CD14-positive monocyte (primary cell): ENCODE measurements at regions not wholly inside any gene's neighbourhood (a gene's known extent, or its start where the extent isn't known, plus 50 kb on each side); places are given as distances from the start of the nearest gene placed in this dataset.

Experiments
- DNase-seq, 3 donors: peaks; one replicate each; pipeline ENCODE4 v3.0.0-alpha.2; 2011 to 2022
- H2AFZ ChIP-seq: 2 replicates; pipeline ENCODE4 v1.6.0; 2012; ENCODE audit warnings: mild to moderate bottlenecking, low read depth, low read length, inconsistent platforms; ENCODE audit not compliant: insufficient read depth, poor library complexity, severe bottlenecking
- H3K27ac ChIP-seq, 2 donors: 1 replicate in 1 of 2; 2 replicates in 1 of 2; pipeline ENCODE4 v1.5.1; 2012 to 2013; ENCODE audit warnings: low read length in 2 of 2, control low read depth in 1 of 2, inconsistent platforms in 1 of 2, low read depth in 1 of 2, mild to moderate bottlenecking in 1 of 2
- H3K27me3 ChIP-seq, 2 donors: one replicate each; pipeline versions ENCODE4 v1.6.0 to v1.6.1; 2011 to 2013; ENCODE audit warnings: low read length in 2 of 2; ENCODE audit not compliant: control insufficient read depth in 2 of 2, insufficient read depth in 2 of 2
- H3K36me3 ChIP-seq, 2 donors: replicated peaks in 1 of 2; 1 replicate in 1 of 2; 2 replicates in 1 of 2; pipeline versions ENCODE4 v1.5.1 to v1.6.1; 2012 to 2013; ENCODE audit warnings: low read length in 2 of 2, control low read depth in 1 of 2, inconsistent platforms in 1 of 2, mild to moderate bottlenecking in 1 of 2; ENCODE audit not compliant: insufficient read depth in 2 of 2, control insufficient read depth in 1 of 2
- H3K4me1 ChIP-seq, 2 donors: 1 replicate in 1 of 2; 2 replicates in 1 of 2; pipeline versions ENCODE4 v1.5.1 to v1.6.1; 2012 to 2013; ENCODE audit warnings: low read length in 2 of 2, control low read depth in 1 of 2, inconsistent platforms in 1 of 2, mild to moderate bottlenecking in 1 of 2, moderate library complexity in 1 of 2; ENCODE audit not compliant: insufficient read depth in 2 of 2, control insufficient read depth in 1 of 2
- H3K4me2 ChIP-seq: replicated peaks from 2 replicates; pipeline ENCODE3; 2012; ENCODE audit warnings: low read length, moderate library complexity, mild to moderate bottlenecking; ENCODE audit not compliant: poor library complexity, severe bottlenecking; ENCODE audit errors: extremely low read depth
- H3K4me3 ChIP-seq, 3 experiments: fragments of 200-600 bp in 1 of 3; sonication (generic) in 1 of 3; replicated peaks in 1 of 3; 1 replicate in 2 of 3; 2 replicates in 1 of 3; pipeline ENCODE4 v1.5.1; 2011 to 2013; ENCODE audit warnings: low read length in 3 of 3, mild to moderate bottlenecking in 3 of 3, control low read depth in 2 of 3, low read depth in 2 of 3, inconsistent platforms in 1 of 3, moderate library complexity in 1 of 3
- H3K79me2 ChIP-seq: 2 replicates; pipeline ENCODE4 v1.6.0; 2012; ENCODE audit warnings: mild to moderate bottlenecking, control low read depth, inconsistent platforms, low read length, moderate library complexity; ENCODE audit not compliant: insufficient read depth
- H3K9ac ChIP-seq: 2 replicates; pipeline ENCODE4 v1.6.0; 2017; ENCODE audit warnings: low read length, mild to moderate bottlenecking; ENCODE audit not compliant: insufficient read depth, poor library complexity, severe bottlenecking
- H3K9me3 ChIP-seq, 2 donors: replicated peaks in 1 of 2; 1 replicate in 1 of 2; 2 replicates in 1 of 2; pipeline versions ENCODE4 v1.5.1 to v1.6.1; 2012 to 2013; ENCODE audit warnings: low read length in 2 of 2, control low read depth in 1 of 2; ENCODE audit not compliant: control insufficient read depth in 1 of 2, insufficient read depth in 1 of 2
- H4K20me1 ChIP-seq: 2 replicates; pipeline ENCODE4 v1.6.0; 2012; ENCODE audit warnings: mild to moderate bottlenecking, low read length, control low read depth, moderate library complexity; ENCODE audit not compliant: insufficient read depth
- H3K27ac Mint-ChIP-seq, 7 donors: one replicate each; pipeline ENCODE4 v1.8.0; 2020; ENCODE audit warnings: mild to moderate bottlenecking in 7 of 7, mixed read lengths in 7 of 7, moderate library complexity in 6 of 7, inconsistent platforms in 2 of 7
- H3K27me3 Mint-ChIP-seq, 3 donors: one replicate each; pipeline ENCODE4 v1.8.0; 2021 to 2022; ENCODE audit warnings: low read depth in 3 of 3, mild to moderate bottlenecking in 3 of 3, mixed read lengths in 3 of 3, moderate library complexity in 3 of 3, inconsistent platforms in 1 of 3
- H3K36me3 Mint-ChIP-seq, 2 donors: one replicate each; pipeline ENCODE4 v1.8.0; 2020; ENCODE audit warnings: mixed read lengths in 2 of 2, inconsistent platforms in 1 of 2, mild to moderate bottlenecking in 1 of 2
- H3K4me1 Mint-ChIP-seq: one replicate; pipeline ENCODE4 v1.8.0; 2020; ENCODE audit warnings: mild to moderate bottlenecking, mixed read lengths
- H3K4me3 Mint-ChIP-seq, 2 donors: one replicate each; pipeline ENCODE4 v1.8.0; 2020; ENCODE audit warnings: mild to moderate bottlenecking in 2 of 2, mixed read lengths in 2 of 2, moderate library complexity in 1 of 2
- H3K9me3 Mint-ChIP-seq, 7 donors: one replicate each; pipeline ENCODE4 v1.8.0; 2020 to 2022; ENCODE audit warnings: mixed read lengths in 7 of 7, mild to moderate bottlenecking in 6 of 7, moderate library complexity in 6 of 7, inconsistent platforms in 2 of 7
- WGBS: methylation state at CpG from one replicate; pipeline ENCODE4 v1.1.5; 2013; ENCODE audit warnings: missing lambda C conversion rate; ENCODE audit not compliant: insufficient coverage; 5-methylcytosine and 5-hydroxymethylcytosine counted together
- intact Hi-C, 2 donors: fragments of 100-400 bp; cut with micrococcal nuclease; formaldehyde crosslinking; loops; one replicate each; pipeline versions ENCODE4 v1.15.0 to v1.15.1; 2023
- TF ChIP-seq, protein P1 (sequence below): fragments of 200-600 bp; IDR thresholded peaks from one replicate; pipeline ENCODE4 v1.8.0; 2022; ENCODE audit warnings: antibody characterized with exemption, mild to moderate bottlenecking

DNA sequence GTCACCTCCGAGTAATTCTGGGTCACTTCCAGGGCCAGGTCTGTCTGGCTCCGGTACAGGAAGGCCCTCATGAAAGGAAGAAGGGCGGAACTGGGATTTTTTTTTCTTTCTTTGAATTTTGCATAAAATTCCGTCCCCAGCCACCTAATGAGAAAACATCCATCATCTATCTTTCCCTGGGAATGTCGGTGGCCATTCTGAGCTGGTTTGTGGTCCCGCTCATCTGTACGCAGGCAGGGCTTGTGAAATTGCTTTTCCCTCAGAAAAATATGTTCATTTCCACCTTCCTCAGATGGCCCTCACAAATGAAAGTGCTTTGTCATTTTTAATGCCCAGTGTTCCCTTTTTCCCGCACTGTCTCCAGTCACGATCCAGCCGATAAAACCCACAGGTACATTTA, 353.0 kb upstream of the ZFHX3 start:
- H3K27me3 Mint-ChIP-seq, result peaks cover 0 to 4% (median 0%) of the 10 kb centered on the region in 3 donors
- 64% methylated on average over 6 of the region's 10 CpGs for WGBS
- no peak for DNase-seq

DNA sequence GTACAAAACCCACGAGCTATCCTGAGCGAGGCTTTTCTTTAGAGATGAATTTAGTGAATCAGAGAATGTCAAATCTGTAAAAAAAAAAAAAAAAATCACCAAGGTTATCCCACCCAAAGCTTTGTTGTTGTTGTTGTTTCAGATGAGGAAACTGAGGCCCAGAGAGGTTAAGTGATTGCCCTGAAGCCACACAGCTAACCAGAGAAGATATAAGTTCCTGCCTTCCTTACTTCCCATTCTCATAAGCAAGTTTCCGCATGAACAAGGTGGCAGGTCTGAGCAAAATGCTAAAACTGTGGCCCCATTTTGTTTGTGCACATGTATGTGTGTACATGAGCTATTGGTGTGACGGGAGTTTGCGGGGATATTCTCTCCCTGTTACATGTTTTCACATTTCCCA, 352.1 kb upstream of the ZFHX3 start:
- no peaks in the 10 kb centered on the region for H3K4me1 Mint-ChIP-seq
- no peaks in the 10 kb centered on the region for H3K4me1 ChIP-seq
- H3K27ac Mint-ChIP-seq, result no peak overlapping the region
- H3K9me3 Mint-ChIP-seq, result peaks cover 0 to 4% (median 2%) of the 10 kb centered on the region in 7 donors
- TF ChIP-seq, protein P1, sequence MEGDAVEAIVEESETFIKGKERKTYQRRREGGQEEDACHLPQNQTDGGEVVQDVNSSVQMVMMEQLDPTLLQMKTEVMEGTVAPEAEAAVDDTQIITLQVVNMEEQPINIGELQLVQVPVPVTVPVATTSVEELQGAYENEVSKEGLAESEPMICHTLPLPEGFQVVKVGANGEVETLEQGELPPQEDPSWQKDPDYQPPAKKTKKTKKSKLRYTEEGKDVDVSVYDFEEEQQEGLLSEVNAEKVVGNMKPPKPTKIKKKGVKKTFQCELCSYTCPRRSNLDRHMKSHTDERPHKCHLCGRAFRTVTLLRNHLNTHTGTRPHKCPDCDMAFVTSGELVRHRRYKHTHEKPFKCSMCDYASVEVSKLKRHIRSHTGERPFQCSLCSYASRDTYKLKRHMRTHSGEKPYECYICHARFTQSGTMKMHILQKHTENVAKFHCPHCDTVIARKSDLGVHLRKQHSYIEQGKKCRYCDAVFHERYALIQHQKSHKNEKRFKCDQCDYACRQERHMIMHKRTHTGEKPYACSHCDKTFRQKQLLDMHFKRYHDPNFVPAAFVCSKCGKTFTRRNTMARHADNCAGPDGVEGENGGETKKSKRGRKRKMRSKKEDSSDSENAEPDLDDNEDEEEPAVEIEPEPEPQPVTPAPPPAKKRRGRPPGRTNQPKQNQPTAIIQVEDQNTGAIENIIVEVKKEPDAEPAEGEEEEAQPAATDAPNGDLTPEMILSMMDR, result no peak
- no peak overlapping the region for H3K4me2 ChIP-seq
- no peaks in the 10 kb centered on the region for H3K79me2 ChIP-seq
- WGBS, result no CpG with 5 or more reads among the region's 5 CpGs
- H3K36me3 Mint-ChIP-seq, result no peaks in the 10 kb centered on the region
- intact Hi-C loops, result no loop called here
- H3K27ac ChIP-seq, result no peak overlapping the region
- no peak overlapping the region for H3K9ac ChIP-seq
- no peak overlapping the region for H3K4me3 ChIP-seq
- H2AFZ ChIP-seq, result no peak overlapping the region
- H3K27me3 ChIP-seq, result no peaks in the 10 kb centered on the region
- H4K20me1 ChIP-seq, result no peaks in the 10 kb centered on the region
- H3K9me3 ChIP-seq, result no peaks in the 10 kb centered on the region
- H3K36me3 ChIP-seq, result no peaks in the 10 kb centered on the region
- H3K4me3 Mint-ChIP-seq, result no peak overlapping the region
- no peak for DNase-seq
- H3K27me3 Mint-ChIP-seq, result peaks cover 0 to 4% (median 0%) of the 10 kb centered on the region in 3 donors

More for the DNA sequence above, 353.0 kb upstream of the ZFHX3 start:
- Histone ChIP-seq H3K27me3 (no peaks in the 10 kb centered on the region), H4K20me1 (no peaks in the 10 kb centered on the region), H3K4me3 (no peak overlapping the region), H3K9me3 (no peaks in the 10 kb centered on the region), H2AFZ (no peak overlapping the region), H3K79me2 (no peaks in the 10 kb centered on the region), H3K4me1 (no peaks in the 10 kb centered on the region), H3K27ac (no peak overlapping the region), H3K9ac (no peak overlapping the region), H3K4me2 (no peak overlapping the region), H3K36me3 (no peaks in the 10 kb centered on the region)
- H3K27ac Mint-ChIP-seq, result no peak overlapping the region
- TF ChIP-seq, protein P1, result no peak
- intact Hi-C loops, result no loop called here
- no peaks in the 10 kb centered on the region for H3K4me1 Mint-ChIP-seq
- no peaks in the 10 kb centered on the region for H3K36me3 Mint-ChIP-seq
- no peak overlapping the region for H3K4me3 Mint-ChIP-seq
- H3K9me3 Mint-ChIP-seq, result peaks cover 0 to 4% (median 2%) of the 10 kb centered on the region in 7 donors
